22Rv1 (cell line): ENCODE measurements at regions not wholly inside any gene's neighbourhood (a gene's known extent, or its start where the extent isn't known, plus 50 kb on each side); places are given as distances from the start of the nearest gene placed in this dataset.

Experiments used
- CTCF ChIP-seq: fragments of 450-650 bp; IDR thresholded peaks from 2 replicates; pipeline ENCODE4 v1.5.1; 2017; ENCODE audit warnings: mild to moderate bottlenecking
- ZFX ChIP-seq: fragments of 450-650 bp; IDR thresholded peaks from 2 replicates; pipeline ENCODE4 v1.6.1; 2017; ENCODE audit warnings: antibody characterized with exemption, borderline replicate concordance

- TF ChIP-seq CTCF = no peak
- no peak for TF ChIP-seq ZFX
These were observed 762.1 kb downstream of the TNS3 start for GRCh38 chr7:46819819-46820218.
